Amniotic epithelial cell (primary cell): ENCODE measurements at regions not wholly inside any gene's neighbourhood (a gene's known extent, or its start where the extent isn't known, plus 50 kb on each side); places are given as distances from the start of the nearest gene placed in this dataset.
A peak's percentile ranks its signal among the peaks of the same experiment; 100 is the strongest.
"Not testable (repeated sequence)": the region's sequence is repeated elsewhere in the genome, so short reads cannot be mapped to it uniquely, and the experiment has no call there.

Experiments
- DNase-seq: peaks from one replicate; pipeline ENCODE4 v3.0.0-alpha.2; 2010; ENCODE audit warnings: low read depth

- DNase-seq = peak; percentile 58
Measured at GRCh38 chr5:60066502-60066901, 173.0 kb upstream of the PDE4D start.

- no peak for DNase-seq
Measured at GRCh38 chr5:60060389-60060788, 166.9 kb upstream of the PDE4D start.

- no peak for DNase-seq
Measured at GRCh38 chr5:60056191-60056590, 162.7 kb upstream of the PDE4D start.

GRCh38 chr5:60055168-60055567, 161.6 kb upstream of the PDE4D start:
- no peak for DNase-seq

- not testable (repeated sequence) for DNase-seq
Measured at GRCh38 chr5:60041996-60042664, 148.6 kb upstream of the PDE4D start.

- DNase-seq = not testable (repeated sequence)
Measured at GRCh38 chr5:60041508-60041907, 148.0 kb upstream of the PDE4D start.

GRCh38 chr5:60036192-60036938, 142.8 kb upstream of the PDE4D start:
- DNase-seq = no peak

GRCh38 chr5:60026161-60026560, 132.6 kb upstream of the PDE4D start:
- DNase-seq = peak; percentile 83

GRCh38 chr5:60024104-60024503, 130.6 kb upstream of the PDE4D start:
- no peak for DNase-seq

- DNase-seq = peak; percentile 88
Measured at GRCh38 chr5:60023255-60023654, 129.7 kb upstream of the PDE4D start.

GRCh38 chr5:60020457-60020856, 126.9 kb upstream of the PDE4D start:
- DNase-seq = no peak

- not testable (repeated sequence) for DNase-seq
Measured at GRCh38 chr5:60018960-60019359, 125.4 kb upstream of the PDE4D start.

GRCh38 chr5:60018091-60018490, 124.6 kb upstream of the PDE4D start:
- no peak for DNase-seq

- no peak for DNase-seq
Measured at GRCh38 chr5:60014331-60014730, 120.8 kb upstream of the PDE4D start.

- DNase-seq = no peak
Measured at GRCh38 chr5:60010853-60011252, 117.3 kb upstream of the PDE4D start.

- DNase-seq = no peak
Measured at GRCh38 chr5:60010328-60010727, 116.8 kb upstream of the PDE4D start.

GRCh38 chr5:60007729-60008128, 114.2 kb upstream of the PDE4D start:
- no peak for DNase-seq

GRCh38 chr5:59999056-59999455, 105.5 kb upstream of the PDE4D start:
- peak; percentile 94 for DNase-seq

- DNase-seq = no peak
Measured at GRCh38 chr5:59992206-59992605, 98.7 kb upstream of the PDE4D start.

- no peak for DNase-seq
Measured at GRCh38 chr5:59988396-59988795, 94.9 kb upstream of the PDE4D start.

GRCh38 chr5:59976342-59976741, 82.8 kb upstream of the PDE4D start:
- no peak for DNase-seq

GRCh38 chr5:59972043-59972442, 78.5 kb upstream of the PDE4D start:
- no peak for DNase-seq

- no peak for DNase-seq
Measured at GRCh38 chr5:59959330-59959729, 65.8 kb upstream of the PDE4D start.
